HCT116 (cell line): ENCODE measurements at regions not wholly inside any gene's neighbourhood (a gene's known extent, or its start where the extent isn't known, plus 50 kb on each side); places are given as distances from the start of the nearest gene placed in this dataset.

Experiments used
- ATAC-seq: fragments of 200-7000 bp; cut with Tn5 transposase; 2 replicates; pipeline ENCODE4 v1.9.1; 2020; ENCODE audit warnings: mild to moderate bottlenecking, moderate library complexity
- BruUV-seq: library from RNA; stranded (reverse); fragments of 400-500 nt; replicated peaks from 2 replicates; lab custom pipeline; 2021; lab: Mats Ljungman, UMichigan
- CTCF ChIA-PET: fragments of 300-600 bp; sonication (Branson Sonifier 250); formaldehyde crosslinking; loops from one replicate; lab custom pipeline; 2021; ENCODE audit warnings: antibody characterized with exemption; lab: Charles Lee
- POLR2A ChIA-PET: fragments of 300-600, 350-600 bp; sonication (Branson Sonifier 250); formaldehyde crosslinking; loops from one replicate; lab custom pipeline; 2021; ENCODE audit warnings: antibody characterized with exemption; lab: Charles Lee
- RAD21 ChIA-PET, 2 experiments: fragments of 300-600 bp; sonication (Branson Sonifier 250); formaldehyde crosslinking; loops; one replicate each; lab custom pipeline; 2023; ENCODE audit warnings: low total read pairs in 2 of 2; ENCODE audit not compliant: uncharacterized antibody in 2 of 2, unreplicated experiment in 2 of 2, low non-redundant PET in 1 of 2; lab: Charles Lee
- DNase-seq: peaks from one replicate; pipeline ENCODE4 v3.0.0-alpha.2; 2010; ENCODE audit warnings: low read depth, low spot score
- H2AFZ ChIP-seq: fragments of 200-600 bp; shearing (Covaris generic), sonication (generic); 2 replicates; pipeline ENCODE4 v1.6.1; 2017; ENCODE audit warnings: low read depth, mixed run types, mixed read lengths, antibody characterized with exemption, low read length; ENCODE audit not compliant: poor library complexity, severe bottlenecking
- H3K27ac ChIP-seq: 2 replicates; pipeline ENCODE4 v1.5.1; 2012; ENCODE audit warnings: low read depth, low read length
- H3K27me3 ChIP-seq: fragments of 200-600 bp; sonication (generic); 2 replicates; pipeline ENCODE4 v1.6.1; 2016; ENCODE audit warnings: mixed run types, low read length, mixed read lengths; ENCODE audit not compliant: insufficient read depth
- H3K36me3 ChIP-seq, 2 experiments: fragments of 200-500 bp in 1 of 2; fragments of 200-600 bp in 1 of 2; sonication (Bioruptor generic) in 1 of 2; sonication (generic) in 1 of 2; 2 replicates each; pipeline versions ENCODE4 v1.5.1 to v1.6.1; 2014 to 2016; ENCODE audit warnings: low read length in 2 of 2, inconsistent platforms in 1 of 2, mixed read lengths in 1 of 2, mixed run types in 1 of 2; ENCODE audit not compliant: insufficient read depth in 2 of 2, control insufficient read depth in 1 of 2
- H3K4me1 ChIP-seq, 2 experiments: fragments of 200-600 bp in 1 of 2; sonication (generic) in 1 of 2; 2 replicates each; pipeline versions ENCODE4 v1.5.1 to v1.6.1; 2012 to 2017; ENCODE audit warnings: low read length in 2 of 2, inconsistent platforms in 1 of 2, mild to moderate bottlenecking in 1 of 2, mixed read lengths in 1 of 2, mixed run types in 1 of 2, moderate library complexity in 1 of 2; ENCODE audit not compliant: insufficient read depth in 2 of 2, control insufficient read depth in 1 of 2
- H3K4me2 ChIP-seq: fragments of 200-600 bp; sonication (generic); 2 replicates; pipeline ENCODE4 v1.6.1; 2017; ENCODE audit warnings: mixed run types, low read length, mixed read lengths
- H3K4me3 ChIP-seq, 2 experiments: fragments of 200-600 bp in 1 of 2; sonication (generic) in 1 of 2; replicated peaks in 1 of 2; 2 replicates each; pipeline ENCODE4 v1.5.1; 2011 to 2016; ENCODE audit warnings: low read length in 2 of 2, control low read depth in 1 of 2, low read depth in 1 of 2, mild to moderate bottlenecking in 1 of 2, mixed read lengths in 1 of 2, mixed run types in 1 of 2
- H3K79me2 ChIP-seq: fragments of 200-600 bp; sonication (generic); 2 replicates; pipeline ENCODE4 v1.6.1; 2017; ENCODE audit warnings: mild to moderate bottlenecking, mixed run types, low read length, moderate library complexity, mixed read lengths; ENCODE audit not compliant: insufficient read depth
- H3K9ac ChIP-seq: fragments of 200-600 bp; sonication (generic); 2 replicates; pipeline ENCODE4 v1.6.1; 2016; ENCODE audit warnings: low read length, mixed read lengths
- H3K9me2 ChIP-seq: fragments of 200-600 bp; sonication (generic), shearing (Covaris generic); 2 replicates; pipeline ENCODE4 v1.6.1; 2017; ENCODE audit warnings: mixed run types, mild to moderate bottlenecking, moderate library complexity; ENCODE audit not compliant: insufficient read depth
- H3K9me3 ChIP-seq, 2 experiments: fragments of 200-500 bp in 1 of 2; fragments of 200-600 bp in 1 of 2; sonication (Bioruptor generic) in 1 of 2; sonication (generic) in 1 of 2; 2 replicates each; pipeline ENCODE4 v1.6.1; 2014 to 2017; ENCODE audit warnings: low read length in 2 of 2, mixed read lengths in 2 of 2, inconsistent platforms in 1 of 2, low read depth in 1 of 2, mild to moderate bottlenecking in 1 of 2, mixed run types in 1 of 2, moderate library complexity in 1 of 2; ENCODE audit not compliant: control insufficient read depth in 1 of 2, insufficient read depth in 1 of 2
- H4K20me1 ChIP-seq: fragments of 200-600 bp; sonication (generic), shearing (Covaris generic); 2 replicates; pipeline ENCODE4 v1.6.1; 2017; ENCODE audit warnings: mixed run types, mild to moderate bottlenecking, moderate library complexity; ENCODE audit not compliant: insufficient read depth
- CBX3 ChIP-seq: IDR thresholded peaks from 2 replicates; pipeline ENCODE4 v1.6.1; 2012; ENCODE audit warnings: low read depth
- ELF1 ChIP-seq: IDR thresholded peaks from 2 replicates; pipeline ENCODE4 v1.6.1; 2012; ENCODE audit warnings: low read depth, borderline replicate concordance
- EZH2 ChIP-seq: fragments of 200-600 bp; sonication (generic); IDR thresholded peaks from 2 replicates; pipeline ENCODE4 v1.6.1; 2017; ENCODE audit warnings: antibody characterized with exemption, mixed run types
- MAX ChIP-seq: IDR thresholded peaks from 2 replicates; pipeline ENCODE4 v1.6.1; 2012
- RAD21 ChIP-seq: IDR thresholded peaks from 2 replicates; pipeline ENCODE4 v1.6.1; 2012; ENCODE audit warnings: low read depth, mild to moderate bottlenecking
- REST ChIP-seq: IDR thresholded peaks from 2 replicates; pipeline ENCODE4 v1.6.1; 2012; ENCODE audit warnings: low read depth
- SRF ChIP-seq: IDR thresholded peaks from 2 replicates; pipeline ENCODE4 v1.6.1; 2012; ENCODE audit warnings: low read depth
- intact Hi-C: fragments of 100-400 bp; cut with micrococcal nuclease; formaldehyde crosslinking; loops from 2 replicates; pipeline ENCODE4 v1.10.0; 2022

GRCh38 chr10:11682851-11683250 is 59.3 kb upstream of the ECHDC3 start:
- no peak for DNase-seq
- BruUV-seq, result no TSS peak
- CTCF ChIA-PET, result no interaction called here

More at GRCh38 chr10:11682851-11683250, 59.3 kb upstream of the ECHDC3 start:
- Histone ChIP-seq H2AFZ (no peak overlapping the region), H4K20me1 (no peaks in the 10 kb centered on the region), H3K27me3 (no peaks in the 10 kb centered on the region), H3K9me3 (no peaks in the 10 kb centered on the region), H3K9ac (no peak overlapping the region), H3K4me2 (no peak overlapping the region), H3K9me2 (no peaks in the 10 kb centered on the region), H3K4me3 (no peak overlapping the region), H3K27ac (no peak overlapping the region), H3K79me2 (no peaks in the 10 kb centered on the region), H3K4me1 (peaks cover 42 to 58% of the 10 kb centered on the region in 2 experiments), H3K36me3 (no peaks in the 10 kb centered on the region)
- ChIA-PET RAD21 (no interaction called here), POLR2A (no interaction called here)
- ATAC-seq, result no peak
- no peak for TF ChIP-seq MAX
- TF ChIP-seq ELF1, result no peak
- no peak for TF ChIP-seq EZH2
- TF ChIP-seq RAD21, result no peak
- no peak for TF ChIP-seq CBX3
- TF ChIP-seq SRF, result no peak
- no peak for TF ChIP-seq REST
- intact Hi-C loops, result no loop called here
